IMR-90 (cell line): ENCODE measurements at regions not wholly inside any gene's neighbourhood (a gene's known extent, or its start where the extent isn't known, plus 50 kb on each side); places are given as distances from the start of the nearest gene placed in this dataset.

Experiments used
- ATAC-seq: fragments of 200-7000 bp; cut with Tn5 transposase; 2 replicates; pipeline ENCODE4 v1.9.1; 2020; ENCODE audit warnings: low read depth, mild to moderate bottlenecking, moderate library complexity
- BruUV-seq: library from RNA; stranded (reverse); fragments of 400-500 nt; replicated peaks from 2 replicates; lab custom pipeline; 2021; lab: Mats Ljungman, UMichigan
- CTCF ChIA-PET: fragments of 300-600 bp; formaldehyde crosslinking; extraction: SDS; loops from one replicate; lab custom pipeline; 2021; ENCODE audit warnings: antibody characterized with exemption; lab: Yijun Ruan, JAX
- POLR2A ChIA-PET: fragments of 300-600 bp; sonication (Branson Sonifier 250); formaldehyde crosslinking; loops from one replicate; lab custom pipeline; 2022; ENCODE audit warnings: antibody characterized with exemption; ENCODE audit not compliant: unreplicated experiment; lab: Charles Lee
- DNase-seq: peaks from one replicate; pipeline ENCODE4 v3.0.0; 2013
- H2AFZ ChIP-seq: replicated peaks from 2 replicates; pipeline ENCODE3; 2013; ENCODE audit warnings: low read length, mild to moderate bottlenecking; ENCODE audit not compliant: poor library complexity
- H2AK5ac ChIP-seq: 2 replicates; pipeline ENCODE4 v1.6.1; 2013; ENCODE audit warnings: low read depth, low read length, inconsistent platforms
- H2AK9ac ChIP-seq: replicated peaks from 2 replicates; pipeline ENCODE3; 2013; ENCODE audit warnings: mild to moderate bottlenecking, low read depth, low read length, moderate library complexity; ENCODE audit not compliant: poor library complexity
- H2BK120ac ChIP-seq: 2 replicates; pipeline ENCODE4 v1.6.1; 2013; ENCODE audit warnings: low read depth, low read length, inconsistent platforms
- H2BK15ac ChIP-seq: 3 replicates; pipeline ENCODE4 v1.6.1; 2013; ENCODE audit warnings: low read depth, low read length, inconsistent platforms
- H2BK20ac ChIP-seq: 2 replicates; pipeline ENCODE4 v1.6.1; 2013; ENCODE audit warnings: low read depth, mild to moderate bottlenecking, inconsistent platforms, low read length, moderate library complexity
- H2BK5ac ChIP-seq: 2 replicates; pipeline ENCODE4 v1.6.1; 2013; ENCODE audit warnings: mild to moderate bottlenecking, low read depth, low read length, inconsistent platforms; ENCODE audit not compliant: poor library complexity, severe bottlenecking
- H3K14ac ChIP-seq: replicated peaks from 2 replicates; pipeline ENCODE4 v1.6.1; 2013; ENCODE audit warnings: low read depth, low read length, inconsistent platforms
- H3K18ac ChIP-seq: 2 replicates; pipeline ENCODE4 v1.6.1; 2013; ENCODE audit warnings: low read depth, low read length, control low read depth
- H3K23ac ChIP-seq: 2 replicates; pipeline ENCODE4 v1.6.1; 2013; ENCODE audit warnings: low read depth, low read length, inconsistent platforms
- H3K27ac ChIP-seq: 2 replicates; pipeline ENCODE4 v1.5.1; 2013; ENCODE audit warnings: mild to moderate bottlenecking, control low read depth, low read length; ENCODE audit not compliant: insufficient read depth
- H3K27me3 ChIP-seq: 2 replicates; pipeline ENCODE4 v1.6.1; 2013; ENCODE audit warnings: low read length; ENCODE audit not compliant: control insufficient read depth, insufficient read depth
- H3K36me3 ChIP-seq: 2 replicates; pipeline ENCODE4 v1.6.1; 2013; ENCODE audit warnings: low read length, mixed read lengths; ENCODE audit not compliant: control insufficient read depth, insufficient read depth
- H3K4ac ChIP-seq: 2 replicates; pipeline ENCODE4 v1.6.1; 2013; ENCODE audit warnings: low read depth, low read length, inconsistent platforms
- H3K4me1 ChIP-seq: 2 replicates; pipeline ENCODE4 v1.6.1; 2013; ENCODE audit warnings: low read length, mixed read lengths; ENCODE audit not compliant: control insufficient read depth, insufficient read depth
- H3K4me2 ChIP-seq: 2 replicates; pipeline ENCODE4 v1.6.1; 2013; ENCODE audit warnings: low read depth, mild to moderate bottlenecking, control low read depth, low read length, moderate library complexity
- H3K4me3 ChIP-seq: 2 replicates; pipeline ENCODE4 v1.5.1; 2013; ENCODE audit warnings: low read depth, mild to moderate bottlenecking, control low read depth, low read length, moderate library complexity; ENCODE audit not compliant: insufficient read depth
- H3K56ac ChIP-seq: 2 replicates; pipeline ENCODE4 v1.6.1; 2013; ENCODE audit warnings: low read length, inconsistent platforms; ENCODE audit not compliant: insufficient read depth; ENCODE audit errors: extremely low read depth
- H3K79me1 ChIP-seq, 2 experiments: 2 replicates each; pipeline ENCODE4 v1.6.1; 2013; ENCODE audit warnings: low read length in 2 of 2, inconsistent platforms in 1 of 2, low read depth in 1 of 2
- H3K9ac ChIP-seq: 2 replicates; pipeline ENCODE4 v1.6.1; 2013; ENCODE audit warnings: low read depth, low read length, control low read depth
- H3K9me1 ChIP-seq: 2 replicates; pipeline ENCODE4 v1.6.1; 2013; ENCODE audit warnings: low read length, inconsistent platforms; ENCODE audit not compliant: insufficient read depth
- H3K9me3 ChIP-seq: 2 replicates; pipeline ENCODE4 v1.6.1; 2013; ENCODE audit warnings: low read length; ENCODE audit not compliant: control insufficient read depth, insufficient read depth
- H4K20me1 ChIP-seq: 2 replicates; pipeline ENCODE4 v1.6.1; 2013; ENCODE audit warnings: low read length, inconsistent platforms; ENCODE audit not compliant: insufficient read depth
- H4K5ac ChIP-seq: 2 replicates; pipeline ENCODE4 v1.6.1; 2013; ENCODE audit warnings: mild to moderate bottlenecking, low read depth, low read length, control low read depth
- H4K8ac ChIP-seq, 2 experiments: 2 replicates each; pipeline ENCODE4 v1.6.1; 2013; ENCODE audit warnings: low read depth in 2 of 2, low read length in 2 of 2, control low read depth in 1 of 2, inconsistent platforms in 1 of 2
- H4K91ac ChIP-seq: 2 replicates; pipeline ENCODE4 v1.6.1; 2013; ENCODE audit warnings: low read depth, low read length, inconsistent platforms; ENCODE audit not compliant: insufficient read depth
- BHLHE40 ChIP-seq: fragments of 150-350 bp; IDR thresholded peaks from 2 replicates; pipeline ENCODE4 v1.6.1; 2016; ENCODE audit warnings: mild to moderate bottlenecking, low read depth, low read length
- CEBPB ChIP-seq: IDR thresholded peaks from 2 replicates; pipeline ENCODE4 v1.6.1; 2012; ENCODE audit warnings: low read depth, low read length, improper control_type of control experiment
- CHD1 ChIP-seq: IDR thresholded peaks from 2 replicates; pipeline ENCODE4 v1.6.1; 2012; ENCODE audit warnings: low read depth, low read length, improper control_type of control experiment
- MAFK ChIP-seq: IDR thresholded peaks from 2 replicates; pipeline ENCODE4 v1.6.1; 2012; ENCODE audit warnings: low read depth, low read length, improper control_type of control experiment
- MAZ ChIP-seq: IDR thresholded peaks from 2 replicates; pipeline ENCODE4 v1.6.1; 2012; ENCODE audit warnings: low read depth, mild to moderate bottlenecking, low read length, improper control_type of control experiment, moderate library complexity, borderline replicate concordance
- MXI1 ChIP-seq: IDR thresholded peaks from 2 replicates; pipeline ENCODE4 v1.6.1; 2012; ENCODE audit warnings: low read depth, mild to moderate bottlenecking, low read length, moderate library complexity, borderline replicate concordance
- NFE2L2 ChIP-seq: fragments of 150-350 bp; IDR thresholded peaks from 2 replicates; pipeline ENCODE4 v1.6.1; 2016; ENCODE audit warnings: low read depth, mild to moderate bottlenecking, low read length
- POLR2A ChIP-seq: IDR thresholded peaks from 2 replicates; pipeline ENCODE4 v1.6.1; 2012; ENCODE audit warnings: mild to moderate bottlenecking, low read depth, low read length
- RAD21 ChIP-seq: IDR thresholded peaks from 2 replicates; pipeline ENCODE4 v1.6.1; 2012; ENCODE audit warnings: low read length, improper control_type of control experiment
- RCOR1 ChIP-seq: IDR thresholded peaks from 2 replicates; pipeline ENCODE4 v1.6.1; 2012; ENCODE audit warnings: mild to moderate bottlenecking, low read length, improper control_type of control experiment; ENCODE audit not compliant: insufficient replicate concordance
- RFX5 ChIP-seq: IDR thresholded peaks from 2 replicates; pipeline ENCODE4 v1.8.0; 2012; ENCODE audit warnings: low read depth, mild to moderate bottlenecking, low read length, moderate library complexity
- WGBS, 2 experiments: methylation state at CpG; one replicate each; pipeline versions ENCODE4 v1.1.5 to v1.1.7; 2013; ENCODE audit warnings: missing lambda C conversion rate in 2 of 2; ENCODE audit not compliant: insufficient read length in 1 of 2; ENCODE audit errors: extremely low coverage in 2 of 2; 5-methylcytosine and 5-hydroxymethylcytosine counted together
- dilution Hi-C: fragments of 300-500 bp; cut with HindIII; formaldehyde crosslinking; loops from one replicate; pipeline ENCODE4 v1.14.3; 2018; ENCODE audit warnings: low sequenced_read_pairs; ENCODE audit not compliant: unreplicated experiment
- in situ Hi-C: fragments of 300-500 bp; cut with MboI; formaldehyde crosslinking; loops from 3 replicates; pipeline ENCODE4 v1.14.3; 2019; ENCODE audit warnings: low sequenced_read_pairs, inconsistent platforms, mixed read lengths
- intact Hi-C: fragments of 100-400 bp; cut with micrococcal nuclease; formaldehyde crosslinking; loops from 2 replicates; pipeline ENCODE4 v1.10.0; 2022
- TF ChIP-seq, protein P1 (sequence below): conservative IDR thresholded peaks from 2 replicates; pipeline ENCODE4 v1.5.1; 2012; ENCODE audit warnings: mild to moderate bottlenecking, low read depth, low read length, improper control_type of control experiment

DNA sequence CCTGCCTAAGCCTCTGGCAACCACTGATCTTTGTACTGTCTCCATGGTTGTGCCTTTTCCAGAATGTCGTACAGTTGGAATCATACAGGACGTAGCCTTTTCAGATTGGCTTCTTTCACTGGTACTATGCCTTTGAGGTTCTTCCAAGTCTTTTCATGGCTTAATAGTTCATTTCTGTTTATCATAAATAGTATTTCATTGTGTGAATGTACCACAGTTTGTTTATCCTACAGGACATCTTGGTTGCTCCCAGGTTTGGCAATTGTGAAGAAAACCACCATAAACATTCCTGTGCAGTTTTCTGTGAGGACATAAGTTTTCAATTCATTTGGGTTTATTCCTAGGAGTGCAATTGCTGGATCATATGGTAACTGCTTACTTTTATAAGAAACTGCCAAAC, 190.6 kb upstream of the RAB4A start:
- in situ Hi-C loops (no loop called here), dilution Hi-C loops (no loop called here), intact Hi-C loops (loop anchor here (5.0 kb wide), 1 partner anchor 33 kb away; no protein-coding TSS in a partner anchor)
- no peak overlapping the region for H3K4ac ChIP-seq
- no peak overlapping the region for H2BK15ac ChIP-seq
- H2AK5ac ChIP-seq: no peak overlapping the region
- DNase-seq (no peak), ATAC-seq (no peak)
- no peak overlapping the region for H3K56ac ChIP-seq
- peaks cover 17% of the 10 kb centered on the region for H3K27me3 ChIP-seq
- H3K79me1 ChIP-seq: no peaks in the 10 kb centered on the region
- H2AFZ ChIP-seq: no peak overlapping the region
- H2BK20ac ChIP-seq: no peak overlapping the region
- no peak overlapping the region for H3K14ac ChIP-seq
- no peaks in the 10 kb centered on the region for H3K9me1 ChIP-seq
- no peaks in the 10 kb centered on the region for H3K36me3 ChIP-seq
- H3K23ac ChIP-seq: no peak overlapping the region
- no TSS peak for BruUV-seq
- H3K4me3 ChIP-seq: no peak overlapping the region
- no peak overlapping the region for H3K4me2 ChIP-seq
- H3K4me1 ChIP-seq: no peaks in the 10 kb centered on the region
- H3K9ac ChIP-seq: no peak overlapping the region
- CTCF ChIA-PET: no interaction called here
- H2AK9ac ChIP-seq: no peak overlapping the region
- H3K27ac ChIP-seq: no peak overlapping the region
- H2BK120ac ChIP-seq: no peak overlapping the region
- POLR2A ChIA-PET: no interaction called here
- H4K20me1 ChIP-seq: no peaks in the 10 kb centered on the region
- peaks cover 12% of the 10 kb centered on the region for H3K9me3 ChIP-seq
- no peak overlapping the region for H4K8ac ChIP-seq
- no peak overlapping the region for H3K18ac ChIP-seq
- TF ChIP-seq MXI1 (no peak), BHLHE40 (no peak), MAZ (no peak), RAD21 (no peak), POLR2A (no peak), CEBPB (no peak), RFX5 (no peak), CHD1 (no peak), RCOR1 (no peak), MAFK (no peak), NFE2L2 (no peak)
- TF ChIP-seq, protein P1, sequence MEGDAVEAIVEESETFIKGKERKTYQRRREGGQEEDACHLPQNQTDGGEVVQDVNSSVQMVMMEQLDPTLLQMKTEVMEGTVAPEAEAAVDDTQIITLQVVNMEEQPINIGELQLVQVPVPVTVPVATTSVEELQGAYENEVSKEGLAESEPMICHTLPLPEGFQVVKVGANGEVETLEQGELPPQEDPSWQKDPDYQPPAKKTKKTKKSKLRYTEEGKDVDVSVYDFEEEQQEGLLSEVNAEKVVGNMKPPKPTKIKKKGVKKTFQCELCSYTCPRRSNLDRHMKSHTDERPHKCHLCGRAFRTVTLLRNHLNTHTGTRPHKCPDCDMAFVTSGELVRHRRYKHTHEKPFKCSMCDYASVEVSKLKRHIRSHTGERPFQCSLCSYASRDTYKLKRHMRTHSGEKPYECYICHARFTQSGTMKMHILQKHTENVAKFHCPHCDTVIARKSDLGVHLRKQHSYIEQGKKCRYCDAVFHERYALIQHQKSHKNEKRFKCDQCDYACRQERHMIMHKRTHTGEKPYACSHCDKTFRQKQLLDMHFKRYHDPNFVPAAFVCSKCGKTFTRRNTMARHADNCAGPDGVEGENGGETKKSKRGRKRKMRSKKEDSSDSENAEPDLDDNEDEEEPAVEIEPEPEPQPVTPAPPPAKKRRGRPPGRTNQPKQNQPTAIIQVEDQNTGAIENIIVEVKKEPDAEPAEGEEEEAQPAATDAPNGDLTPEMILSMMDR: no peak
- no CpG with 5 or more reads among the region's 2 CpGs for WGBS, 2 experiments
- no peak overlapping the region for H2BK5ac ChIP-seq
- no peak overlapping the region for H4K91ac ChIP-seq
- no peak overlapping the region for H4K5ac ChIP-seq
